Liver (tissue), 8 donors: ENCODE measurements at regions not wholly inside any gene's neighbourhood (a gene's known extent, or its start where the extent isn't known, plus 50 kb on each side); places are given as distances from the start of the nearest gene placed in this dataset.

Source experiments
- DNase-seq: peaks from one replicate; pipeline ENCODE4 v3.0.0-alpha.2; 2017; ENCODE audit warnings: low spot score
- H3K27ac ChIP-seq, 2 donors: one replicate each; pipeline ENCODE4 v1.7.0; 2013; ENCODE audit warnings: inconsistent platforms in 2 of 2, low read length in 2 of 2, control low read depth in 1 of 2, low read depth in 1 of 2, mild to moderate bottlenecking in 1 of 2
- H3K27me3 ChIP-seq, 4 donors: one replicate each; pipeline versions ENCODE4 v1.6.1 to v1.7.0; 2013; ENCODE audit warnings: low read length in 3 of 4, inconsistent platforms in 1 of 4, mild to moderate bottlenecking in 1 of 4, moderate library complexity in 1 of 4; ENCODE audit not compliant: control insufficient read depth in 4 of 4, insufficient read depth in 4 of 4
- H3K36me3 ChIP-seq, 4 donors: one replicate each; pipeline versions ENCODE4 v1.6.1 to v1.7.0; 2013; ENCODE audit warnings: low read length in 3 of 4, mild to moderate bottlenecking in 3 of 4, low read depth in 1 of 4, moderate library complexity in 1 of 4; ENCODE audit not compliant: control insufficient read depth in 4 of 4, insufficient read depth in 3 of 4
- H3K4me1 ChIP-seq, 4 donors: one replicate each; pipeline versions ENCODE4 v1.6.1 to v1.7.0; 2013; ENCODE audit warnings: low read length in 3 of 4, mild to moderate bottlenecking in 3 of 4, moderate library complexity in 1 of 4; ENCODE audit not compliant: control insufficient read depth in 4 of 4, insufficient read depth in 4 of 4
- H3K4me3 ChIP-seq, 3 donors: one replicate each; pipeline versions ENCODE4 v1.6.1 to v1.7.0; 2013; ENCODE audit warnings: low read length in 3 of 3, control low read depth in 1 of 3, low read depth in 1 of 3, mild to moderate bottlenecking in 1 of 3
- H3K9ac ChIP-seq, 2 donors: one replicate each; pipeline ENCODE4 v1.7.0; 2013; ENCODE audit warnings: low read length in 2 of 2, mild to moderate bottlenecking in 2 of 2, moderate library complexity in 2 of 2, control low read depth in 1 of 2, low read depth in 1 of 2
- H3K9me3 ChIP-seq, 4 donors: one replicate each; pipeline versions ENCODE4 v1.6.1 to v1.7.0; 2013; ENCODE audit warnings: low read length in 3 of 4; ENCODE audit not compliant: control insufficient read depth in 4 of 4
- EGR1 ChIP-seq, 2 donors: IDR thresholded peaks; 2 replicates each; pipeline ENCODE4 v1.6.1; 2016 to 2018; ENCODE audit warnings: antibody characterized with exemption in 2 of 2, low read depth in 2 of 2
- FOXA1 ChIP-seq: IDR thresholded peaks from 2 replicates; pipeline ENCODE4 v1.6.1; 2016; ENCODE audit warnings: antibody characterized with exemption
- FOXA2 ChIP-seq: IDR thresholded peaks from 2 replicates; pipeline ENCODE4 v1.6.1; 2016; ENCODE audit warnings: antibody characterized with exemption
- GABPA ChIP-seq, 2 donors: IDR thresholded peaks in 1 of 2; conservative IDR thresholded peaks in 1 of 2; 2 replicates each; pipeline ENCODE4 v1.6.1; 2016; ENCODE audit warnings: antibody characterized with exemption in 2 of 2, mild to moderate bottlenecking in 1 of 2, moderate library complexity in 1 of 2
- HNF4A ChIP-seq, 2 donors: conservative IDR thresholded peaks; 2 replicates each; pipeline ENCODE4 v1.6.1; 2016; ENCODE audit warnings: antibody characterized with exemption in 2 of 2, mild to moderate bottlenecking in 2 of 2
- HNF4G ChIP-seq: IDR thresholded peaks from 2 replicates; pipeline ENCODE4 v1.6.1; 2016; ENCODE audit warnings: antibody characterized with exemption
- JUND ChIP-seq, 2 donors: IDR thresholded peaks; 2 replicates each; pipeline ENCODE4 v1.6.1; 2016; ENCODE audit warnings: antibody characterized with exemption in 2 of 2
- NR2F2 ChIP-seq: IDR thresholded peaks from 2 replicates; pipeline ENCODE4 v1.6.1; 2016; ENCODE audit warnings: antibody characterized with exemption
- RAD21 ChIP-seq, 2 donors: IDR thresholded peaks; 2 replicates each; pipeline ENCODE4 v1.6.1; 2016; ENCODE audit warnings: antibody characterized with exemption in 2 of 2, mild to moderate bottlenecking in 2 of 2
- RXRA ChIP-seq, 2 donors: IDR thresholded peaks; 2 replicates each; pipeline ENCODE4 v1.6.1; 2017 to 2018; ENCODE audit warnings: antibody characterized with exemption in 2 of 2, mild to moderate bottlenecking in 1 of 2
- SP1 ChIP-seq: IDR thresholded peaks from 2 replicates; pipeline ENCODE4 v1.6.1; 2018; ENCODE audit warnings: antibody characterized with exemption, mild to moderate bottlenecking
- TAF1 ChIP-seq: conservative IDR thresholded peaks from 2 replicates; pipeline ENCODE4 v1.6.1; 2016; ENCODE audit warnings: antibody characterized with exemption, mild to moderate bottlenecking
- YY1 ChIP-seq: IDR thresholded peaks from 2 replicates; pipeline ENCODE4 v1.6.1; 2016; ENCODE audit warnings: antibody characterized with exemption, mild to moderate bottlenecking
- WGBS: extraction: QIAGEN DNeasy Blood & Tissue Kit; methylation state at CpG from one replicate; pipeline ENCODE4 v1.1.7; 2013; 5-methylcytosine and 5-hydroxymethylcytosine counted together
- TF ChIP-seq, protein P1 (sequence below): IDR thresholded peaks from 2 replicates; pipeline ENCODE4 v1.6.1; 2016; ENCODE audit warnings: antibody characterized with exemption
- TF ChIP-seq, protein P2 (sequence below): fragments of 150-350 bp; IDR thresholded peaks from 2 replicates; pipeline ENCODE4 v1.5.1; 2017; ENCODE audit warnings: improper control_type of control experiment, low read depth, low read length; ENCODE audit not compliant: missing input control
- TF ChIP-seq, protein P3 (sequence below): IDR thresholded peaks from 2 replicates; pipeline ENCODE4 v1.6.1; 2016; ENCODE audit warnings: antibody characterized with exemption
- TF ChIP-seq, protein P4 (sequence below): IDR thresholded peaks from 2 replicates; pipeline ENCODE4 v1.6.1; 2016; ENCODE audit warnings: antibody characterized with exemption
- TF ChIP-seq, protein P5 (sequence below): IDR thresholded peaks from 2 replicates; pipeline ENCODE4 v1.6.1; 2016; ENCODE audit warnings: antibody characterized with exemption, mild to moderate bottlenecking
- donor health status: healthy.
- donor health status: healthy.
- donor health status: healthy.
- donor health status: healthy.
- donor health status: healthy.

DNA sequence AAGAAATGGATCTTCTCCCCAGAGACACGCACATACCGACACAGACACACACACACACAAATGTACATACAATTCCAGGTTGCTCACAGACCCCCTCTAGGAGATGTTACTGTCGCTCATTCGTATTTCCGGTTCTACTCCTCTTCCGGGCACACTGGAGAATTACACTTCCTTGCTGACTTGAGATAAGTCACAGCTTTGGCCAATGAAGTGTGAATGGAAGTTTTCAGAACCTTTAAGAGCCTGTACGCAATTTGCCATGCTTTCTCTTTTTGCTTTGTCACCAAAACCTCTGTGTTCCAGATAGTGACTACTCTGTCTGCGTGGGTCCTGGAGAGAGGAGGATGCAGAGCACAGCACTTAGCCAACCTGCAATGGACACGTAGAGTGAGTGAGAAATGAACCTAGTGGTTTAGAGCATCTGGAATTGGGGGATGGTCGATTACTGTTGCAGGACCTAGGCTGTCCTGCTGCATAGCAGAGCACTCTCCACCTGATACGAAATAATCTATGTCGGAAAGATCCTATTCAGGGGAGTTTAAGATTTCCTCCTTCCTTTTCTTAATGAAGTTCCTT lies 239.5 kb upstream of the TET2 start:
- H3K27me3 ChIP-seq, result no peaks in the 10 kb centered on the region
- no peak for DNase-seq
- TF ChIP-seq EGR1 (IDR thresholded peaks at IDR 0.05; ENCODE audit: low read depth in 2 of 2), result no peak
- TF ChIP-seq YY1, result no peak
- TF ChIP-seq, protein P1, sequence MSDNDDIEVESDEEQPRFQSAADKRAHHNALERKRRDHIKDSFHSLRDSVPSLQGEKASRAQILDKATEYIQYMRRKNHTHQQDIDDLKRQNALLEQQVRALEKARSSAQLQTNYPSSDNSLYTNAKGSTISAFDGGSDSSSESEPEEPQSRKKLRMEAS, result no peak
- TF ChIP-seq, protein P2, sequence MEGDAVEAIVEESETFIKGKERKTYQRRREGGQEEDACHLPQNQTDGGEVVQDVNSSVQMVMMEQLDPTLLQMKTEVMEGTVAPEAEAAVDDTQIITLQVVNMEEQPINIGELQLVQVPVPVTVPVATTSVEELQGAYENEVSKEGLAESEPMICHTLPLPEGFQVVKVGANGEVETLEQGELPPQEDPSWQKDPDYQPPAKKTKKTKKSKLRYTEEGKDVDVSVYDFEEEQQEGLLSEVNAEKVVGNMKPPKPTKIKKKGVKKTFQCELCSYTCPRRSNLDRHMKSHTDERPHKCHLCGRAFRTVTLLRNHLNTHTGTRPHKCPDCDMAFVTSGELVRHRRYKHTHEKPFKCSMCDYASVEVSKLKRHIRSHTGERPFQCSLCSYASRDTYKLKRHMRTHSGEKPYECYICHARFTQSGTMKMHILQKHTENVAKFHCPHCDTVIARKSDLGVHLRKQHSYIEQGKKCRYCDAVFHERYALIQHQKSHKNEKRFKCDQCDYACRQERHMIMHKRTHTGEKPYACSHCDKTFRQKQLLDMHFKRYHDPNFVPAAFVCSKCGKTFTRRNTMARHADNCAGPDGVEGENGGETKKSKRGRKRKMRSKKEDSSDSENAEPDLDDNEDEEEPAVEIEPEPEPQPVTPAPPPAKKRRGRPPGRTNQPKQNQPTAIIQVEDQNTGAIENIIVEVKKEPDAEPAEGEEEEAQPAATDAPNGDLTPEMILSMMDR, result no peak
- TF ChIP-seq HNF4G, result no peak
- TF ChIP-seq TAF1, result no peak
- TF ChIP-seq FOXA2, result no peak
- TF ChIP-seq SP1, result no peak
- TF ChIP-seq GABPA (IDR thresholded peaks at IDR 0.05 in 1 of 2, conservative IDR thresholded peaks at IDR 0.05 in 1 of 2), result no peak
- TF ChIP-seq, protein P3, sequence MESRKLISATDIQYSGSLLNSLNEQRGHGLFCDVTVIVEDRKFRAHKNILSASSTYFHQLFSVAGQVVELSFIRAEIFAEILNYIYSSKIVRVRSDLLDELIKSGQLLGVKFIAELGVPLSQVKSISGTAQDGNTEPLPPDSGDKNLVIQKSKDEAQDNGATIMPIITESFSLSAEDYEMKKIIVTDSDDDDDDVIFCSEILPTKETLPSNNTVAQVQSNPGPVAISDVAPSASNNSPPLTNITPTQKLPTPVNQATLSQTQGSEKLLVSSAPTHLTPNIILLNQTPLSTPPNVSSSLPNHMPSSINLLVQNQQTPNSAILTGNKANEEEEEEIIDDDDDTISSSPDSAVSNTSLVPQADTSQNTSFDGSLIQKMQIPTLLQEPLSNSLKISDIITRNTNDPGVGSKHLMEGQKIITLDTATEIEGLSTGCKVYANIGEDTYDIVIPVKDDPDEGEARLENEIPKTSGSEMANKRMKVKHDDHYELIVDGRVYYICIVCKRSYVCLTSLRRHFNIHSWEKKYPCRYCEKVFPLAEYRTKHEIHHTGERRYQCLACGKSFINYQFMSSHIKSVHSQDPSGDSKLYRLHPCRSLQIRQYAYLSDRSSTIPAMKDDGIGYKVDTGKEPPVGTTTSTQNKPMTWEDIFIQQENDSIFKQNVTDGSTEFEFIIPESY, result no peak
- no peak for TF ChIP-seq HNF4A (conservative IDR thresholded peaks at IDR 0.05)
- TF ChIP-seq RXRA (IDR thresholded peaks at IDR 0.05), result no peak
- no peak overlapping the region for H3K9ac ChIP-seq
- H3K27ac ChIP-seq, result peak overlapping the region; percentile 48 to 70
- no peaks in the 10 kb centered on the region for H3K36me3 ChIP-seq
- no peaks in the 10 kb centered on the region for H3K9me3 ChIP-seq
- H3K4me3 ChIP-seq, result peak overlapping the region in 2 of 3 donors; percentile 79 to 81
- 87% methylated on average over 12 of the region's 12 CpGs for WGBS
- peaks cover 2 to 45% (median 27%) of the 10 kb centered on the region in 4 donors for H3K4me1 ChIP-seq

DNA sequence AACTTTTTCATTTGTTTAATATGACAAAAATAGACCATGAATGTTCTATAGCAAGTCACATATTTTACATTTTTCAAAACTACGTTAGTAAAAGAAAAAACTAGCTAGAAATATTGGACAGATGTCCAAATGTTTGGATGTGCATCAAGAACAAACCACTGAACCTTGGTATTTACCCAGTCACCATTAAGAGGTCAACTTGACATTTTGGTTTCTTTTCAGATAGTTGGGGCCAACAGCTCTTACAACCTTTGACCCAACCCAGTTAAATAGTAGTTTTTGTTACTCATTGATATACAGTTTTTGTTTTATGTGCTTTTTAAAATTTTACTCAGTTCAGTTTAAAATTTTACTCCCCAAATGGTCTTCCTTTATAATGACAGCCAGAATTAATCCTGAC lies 238.7 kb upstream of the TET2 start:
- Histone ChIP-seq H3K4me3 (peak overlapping the region in 2 of 3 donors; percentile 79 to 81), H3K27me3 (no peaks in the 10 kb centered on the region), H3K27ac (peak overlapping the region; percentile 48 to 70), H3K9me3 (no peaks in the 10 kb centered on the region), H3K4me1 (peaks cover 2 to 46% (median 27%) of the 10 kb centered on the region in 4 donors), H3K36me3 (no peaks in the 10 kb centered on the region), H3K9ac (no peak overlapping the region)
- 21% methylated on average over 1 of the region's 1 CpG for WGBS
- DNase-seq, result no peak
- TF ChIP-seq SP1 (peak; percentile 55), GABPA (IDR thresholded peaks at IDR 0.05 in 1 of 2, conservative IDR thresholded peaks at IDR 0.05 in 1 of 2) (no peak), NR2F2 (peak; percentile 57), FOXA1 (peak; percentile 31), RXRA (IDR thresholded peaks at IDR 0.05) (peak; percentile 70 to 74), YY1 (peak; percentile 81), HNF4A (conservative IDR thresholded peaks at IDR 0.05) (peak; percentile 82), HNF4G (peak; percentile 16), JUND (IDR thresholded peaks at IDR 0.05) (peak; percentile 15 to 32), FOXA2 (peak; percentile 82), RAD21 (IDR thresholded peaks at IDR 0.05) (peak in 1 of 2 donors; percentile 16), EGR1 (IDR thresholded peaks at IDR 0.05; ENCODE audit: low read depth in 2 of 2) (no peak), TAF1 (no peak)
- TF ChIP-seq, protein P2, result no peak
- TF ChIP-seq, protein P4, sequence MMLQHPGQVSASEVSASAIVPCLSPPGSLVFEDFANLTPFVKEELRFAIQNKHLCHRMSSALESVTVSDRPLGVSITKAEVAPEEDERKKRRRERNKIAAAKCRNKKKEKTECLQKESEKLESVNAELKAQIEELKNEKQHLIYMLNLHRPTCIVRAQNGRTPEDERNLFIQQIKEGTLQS, result peak; percentile 18
- TF ChIP-seq, protein P5, sequence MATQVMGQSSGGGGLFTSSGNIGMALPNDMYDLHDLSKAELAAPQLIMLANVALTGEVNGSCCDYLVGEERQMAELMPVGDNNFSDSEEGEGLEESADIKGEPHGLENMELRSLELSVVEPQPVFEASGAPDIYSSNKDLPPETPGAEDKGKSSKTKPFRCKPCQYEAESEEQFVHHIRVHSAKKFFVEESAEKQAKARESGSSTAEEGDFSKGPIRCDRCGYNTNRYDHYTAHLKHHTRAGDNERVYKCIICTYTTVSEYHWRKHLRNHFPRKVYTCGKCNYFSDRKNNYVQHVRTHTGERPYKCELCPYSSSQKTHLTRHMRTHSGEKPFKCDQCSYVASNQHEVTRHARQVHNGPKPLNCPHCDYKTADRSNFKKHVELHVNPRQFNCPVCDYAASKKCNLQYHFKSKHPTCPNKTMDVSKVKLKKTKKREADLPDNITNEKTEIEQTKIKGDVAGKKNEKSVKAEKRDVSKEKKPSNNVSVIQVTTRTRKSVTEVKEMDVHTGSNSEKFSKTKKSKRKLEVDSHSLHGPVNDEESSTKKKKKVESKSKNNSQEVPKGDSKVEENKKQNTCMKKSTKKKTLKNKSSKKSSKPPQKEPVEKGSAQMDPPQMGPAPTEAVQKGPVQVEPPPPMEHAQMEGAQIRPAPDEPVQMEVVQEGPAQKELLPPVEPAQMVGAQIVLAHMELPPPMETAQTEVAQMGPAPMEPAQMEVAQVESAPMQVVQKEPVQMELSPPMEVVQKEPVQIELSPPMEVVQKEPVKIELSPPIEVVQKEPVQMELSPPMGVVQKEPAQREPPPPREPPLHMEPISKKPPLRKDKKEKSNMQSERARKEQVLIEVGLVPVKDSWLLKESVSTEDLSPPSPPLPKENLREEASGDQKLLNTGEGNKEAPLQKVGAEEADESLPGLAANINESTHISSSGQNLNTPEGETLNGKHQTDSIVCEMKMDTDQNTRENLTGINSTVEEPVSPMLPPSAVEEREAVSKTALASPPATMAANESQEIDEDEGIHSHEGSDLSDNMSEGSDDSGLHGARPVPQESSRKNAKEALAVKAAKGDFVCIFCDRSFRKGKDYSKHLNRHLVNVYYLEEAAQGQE, result no peak
- TF ChIP-seq, protein P3, result peak; percentile 28
